ENCODE measurements at regions not wholly inside any gene's neighbourhood (a gene's known extent, or its start where the extent isn't known, plus 50 kb on each side); places are given as distances from the start of the nearest gene placed in this dataset.

- Histone ChIP-seq H3K27ac (ENCODE audit: low read depth in 1 of 2, low read length in 2 of 2) (no peak overlapping the region), H3K4me3 (replicated peaks in 1 of 3; ENCODE audit: low read depth in 2 of 3, low read length in 3 of 3) (no peak overlapping the region), H4K20me1 (ENCODE audit: insufficient read depth, low read length) (no peaks in the 10 kb centered on the region), H3K9ac (ENCODE audit: insufficient read depth, low read length, poor library complexity, severe bottlenecking) (no peak overlapping the region), H3K4me1 (ENCODE audit: control insufficient read depth in 1 of 2, insufficient read depth in 2 of 2, low read length in 2 of 2) (no peaks in the 10 kb centered on the region), H2AFZ (ENCODE audit: insufficient read depth, low read depth, low read length, poor library complexity, severe bottlenecking) (no peak overlapping the region), H3K4me2 (replicated peaks; ENCODE audit: extremely low read depth, low read length, poor library complexity, severe bottlenecking) (no peak overlapping the region), H3K36me3 (replicated peaks in 1 of 2; ENCODE audit: control insufficient read depth in 1 of 2, insufficient read depth in 2 of 2, low read length in 2 of 2) (no peaks in the 10 kb centered on the region), H3K27me3 (ENCODE audit: control insufficient read depth in 2 of 2, insufficient read depth in 2 of 2, low read length in 2 of 2) (no peaks in the 10 kb centered on the region), H3K9me3 (replicated peaks in 1 of 2; ENCODE audit: control insufficient read depth in 1 of 2, insufficient read depth in 1 of 2, low read length in 2 of 2) (peaks cover 5 to 16% of the 10 kb centered on the region in 2 donors), H3K79me2 (ENCODE audit: insufficient read depth, low read length) (no peaks in the 10 kb centered on the region)
- 32% methylated on average over 6 of the region's 7 CpGs for WGBS (ENCODE audit: insufficient coverage)
- Mint-ChIP-seq H3K27me3 (ENCODE audit: low read depth in 3 of 3) (peaks cover 0 to 5% (median 1%) of the 10 kb centered on the region in 3 donors), H3K9me3 (peaks cover 0 to 14% (median 9%) of the 10 kb centered on the region in 7 donors), H3K4me3 (no peak overlapping the region), H3K27ac (no peak overlapping the region), H3K36me3 (no peaks in the 10 kb centered on the region), H3K4me1 (no peaks in the 10 kb centered on the region)
- TF ChIP-seq CTCF (IDR thresholded peaks at IDR 0.05): no peak
- intact Hi-C loops (cut with micrococcal nuclease): no loop called here
- no peak for DNase-seq
Measured at GRCh38 chr5:9782826-9783560, 152.8 kb upstream of the TAS2R1 start.

GRCh38 chr5:9781890-9782289 lies 151.7 kb upstream of the TAS2R1 start:
- Mint-ChIP-seq H3K4me3 (no peak overlapping the region), H3K27ac (no peak overlapping the region)
- intact Hi-C loops (cut with micrococcal nuclease): no loop called here

More at GRCh38 chr5:9781890-9782289, 151.7 kb upstream of the TAS2R1 start:
- H3K9me3 ChIP-seq (replicated peaks in 1 of 2; ENCODE audit: control insufficient read depth in 1 of 2, insufficient read depth in 1 of 2, low read length in 2 of 2): peaks cover 5 to 16% of the 10 kb centered on the region in 2 donors
- H3K4me1 Mint-ChIP-seq: no peaks in the 10 kb centered on the region
- no peak overlapping the region for H3K4me3 ChIP-seq (replicated peaks in 1 of 3; ENCODE audit: low read depth in 2 of 3, low read length in 3 of 3)
- H2AFZ ChIP-seq (ENCODE audit: insufficient read depth, low read depth, low read length, poor library complexity, severe bottlenecking): no peak overlapping the region
- no peaks in the 10 kb centered on the region for H4K20me1 ChIP-seq (ENCODE audit: insufficient read depth, low read length)
- H3K79me2 ChIP-seq (ENCODE audit: insufficient read depth, low read length): no peaks in the 10 kb centered on the region
- H3K27ac ChIP-seq (ENCODE audit: low read depth in 1 of 2, low read length in 2 of 2): no peak overlapping the region
- no peaks in the 10 kb centered on the region for H3K4me1 ChIP-seq (ENCODE audit: control insufficient read depth in 1 of 2, insufficient read depth in 2 of 2, low read length in 2 of 2)
- no peak overlapping the region for H3K9ac ChIP-seq (ENCODE audit: insufficient read depth, low read length, poor library complexity, severe bottlenecking)
- peaks cover 0 to 5% (median 1%) of the 10 kb centered on the region in 3 donors for H3K27me3 Mint-ChIP-seq (ENCODE audit: low read depth in 3 of 3)
- DNase-seq: no peak
- TF ChIP-seq CTCF (IDR thresholded peaks at IDR 0.05): no peak
- H3K4me2 ChIP-seq (replicated peaks; ENCODE audit: extremely low read depth, low read length, poor library complexity, severe bottlenecking): no peak overlapping the region
- no CpG with 5 or more reads among the region's 1 CpG for WGBS (ENCODE audit: insufficient coverage)
- H3K36me3 Mint-ChIP-seq: no peaks in the 10 kb centered on the region
- H3K36me3 ChIP-seq (replicated peaks in 1 of 2; ENCODE audit: control insufficient read depth in 1 of 2, insufficient read depth in 2 of 2, low read length in 2 of 2): no peaks in the 10 kb centered on the region
- peaks cover 0 to 15% (median 9%) of the 10 kb centered on the region in 7 donors for H3K9me3 Mint-ChIP-seq
- no peaks in the 10 kb centered on the region for H3K27me3 ChIP-seq (ENCODE audit: control insufficient read depth in 2 of 2, insufficient read depth in 2 of 2, low read length in 2 of 2)
